K562 (cell line): ENCODE measurements at regions not wholly inside any gene's neighbourhood (a gene's known extent, or its start where the extent isn't known, plus 50 kb on each side); places are given as distances from the start of the nearest gene placed in this dataset.

ENCODE experiments used
- ATAC-seq: fragments of 200-7000 bp; cut with Tn5 transposase; 3 replicates; pipeline ENCODE4 v1.9.1; 2020; ENCODE audit warnings: moderate library complexity
- BruUV-seq: library from RNA; stranded (reverse); fragments of 400-500 nt; replicated peaks from 2 replicates; lab custom pipeline; 2021; lab: Mats Ljungman, UMichigan
- CTCF ChIA-PET: fragments of 300-600 bp; formaldehyde crosslinking; extraction: SDS; loops from one replicate; lab custom pipeline; 2021; ENCODE audit warnings: low intra/inter-chr PET ratio; lab: Yijun Ruan, JAX
- POLR2A ChIA-PET: fragments of 300-600, 350-650 bp; sonication (Branson Sonifier 250); formaldehyde crosslinking; extraction: SDS; loops from one replicate; lab custom pipeline; 2021; ENCODE audit warnings: antibody characterized with exemption, inconsistent platforms; lab: Yijun Ruan, JAX
- DNase-seq, 4 experiments: peaks; one replicate each; pipeline versions ENCODE4 v3.0.0 to v3.0.0-alpha.2; 2011 to 2018; ENCODE audit warnings: low spot score in 3 of 4, mixed read lengths in 3 of 4; ENCODE audit errors: extremely low read depth in 1 of 4
- FAIRE-seq: peaks from 2 replicates; lab custom pipeline; 2011; peaks lifted over from hg19 to GRCh38; lab: Jason Lieb, UNC
- H2AFZ ChIP-seq: 2 replicates; pipeline ENCODE4 v1.6.0; 2011; ENCODE audit warnings: low read depth, low read length, control low read depth, inconsistent platforms
- H3K27ac ChIP-seq: fragments of 200-600 bp; 3 replicates; pipeline ENCODE4 v1.8.0; 2011; ENCODE audit warnings: low read depth, mild to moderate bottlenecking, control low read depth, inconsistent platforms, low read length, moderate library complexity, mixed read lengths; ENCODE audit errors: extremely low read depth
- H3K27me3 ChIP-seq, 2 experiments: fragments of 300-600 bp in 1 of 2; 2 replicates in 1 of 2; 3 replicates in 1 of 2; pipeline versions ENCODE4 v1.6.0 to v1.8.0; 2011; ENCODE audit warnings: inconsistent platforms in 2 of 2, low read length in 2 of 2, mild to moderate bottlenecking in 1 of 2, mixed read lengths in 1 of 2, moderate library complexity in 1 of 2; ENCODE audit not compliant: control insufficient read depth in 2 of 2, insufficient read depth in 2 of 2
- H3K36me3 ChIP-seq: fragments of 300-600 bp; 3 replicates; pipeline ENCODE4 v1.8.0; 2011; ENCODE audit warnings: mild to moderate bottlenecking, low read length, inconsistent platforms; ENCODE audit not compliant: control insufficient read depth, insufficient read depth
- H3K4me1 ChIP-seq, 2 experiments: fragments of 200-600 bp in 1 of 2; replicated peaks in 1 of 2; 2 replicates in 1 of 2; 3 replicates in 1 of 2; pipeline versions ENCODE4 v1.5.1 to v1.8.0; 2011; ENCODE audit warnings: inconsistent platforms in 2 of 2, low read length in 2 of 2, mild to moderate bottlenecking in 1 of 2, mixed read lengths in 1 of 2, moderate library complexity in 1 of 2; ENCODE audit not compliant: control insufficient read depth in 2 of 2, insufficient read depth in 2 of 2
- H3K4me2 ChIP-seq: 2 replicates; pipeline ENCODE4 v1.6.1; 2011; ENCODE audit warnings: low read length, control low read depth, inconsistent platforms, mixed read lengths; ENCODE audit not compliant: insufficient read depth
- H3K4me3 ChIP-seq: fragments of 200-600 bp; sonication (generic), shearing (Covaris generic); 2 replicates; pipeline ENCODE4 v1.5.1; 2016; ENCODE audit warnings: control low read depth, inconsistent platforms
- H3K79me2 ChIP-seq: fragments of 200-600 bp; 3 replicates; pipeline ENCODE4 v1.8.0; 2011; ENCODE audit warnings: low read length, inconsistent platforms; ENCODE audit not compliant: control insufficient read depth, insufficient read depth
- H3K9ac ChIP-seq, 2 experiments: 2 replicates each; pipeline versions ENCODE4 v1.6.0 to v1.6.1; 2011; ENCODE audit warnings: low read depth in 2 of 2, low read length in 2 of 2, control low read depth in 1 of 2, inconsistent platforms in 1 of 2, mild to moderate bottlenecking in 1 of 2, mixed read lengths in 1 of 2; ENCODE audit not compliant: insufficient read depth in 1 of 2
- H3K9me1 ChIP-seq: one replicate; pipeline ENCODE4 v1.6.0; 2011; ENCODE audit warnings: inconsistent platforms, mild to moderate bottlenecking, low read length, moderate library complexity; ENCODE audit not compliant: control insufficient read depth, insufficient read depth
- H3K9me3 ChIP-seq: replicated peaks from 2 replicates; pipeline ENCODE4 v1.5.1; 2011; ENCODE audit warnings: low read depth, low read length, inconsistent platforms; ENCODE audit not compliant: control insufficient read depth, insufficient read depth
- H4K20me1 ChIP-seq: replicated peaks from 2 replicates; pipeline ENCODE4 v1.6.1; 2011; ENCODE audit warnings: low read length, inconsistent platforms, mixed read lengths; ENCODE audit not compliant: control insufficient read depth, insufficient read depth
- CCNT2 ChIP-seq: IDR thresholded peaks from 2 replicates; pipeline ENCODE4 v1.6.1; 2011; ENCODE audit warnings: borderline replicate concordance, low read depth, mild to moderate bottlenecking, moderate library complexity, mixed read lengths, low read length; ENCODE audit not compliant: insufficient read length; ENCODE audit errors: extremely low read depth
- CREB1 ChIP-seq, 2 experiments: sonication (generic) in 1 of 2; formaldehyde crosslinking in 1 of 2; IDR thresholded peaks; 2 replicates each; pipeline versions ENCODE4 v1.6.1 to v1.8.0; 2012 to 2022; ENCODE audit warnings: inconsistent platforms in 1 of 2, mild to moderate bottlenecking in 1 of 2, missing genetic modification reagents in 1 of 2, moderate library complexity in 1 of 2
- CXXC5 ChIP-seq: fragments of 250-450 bp; sonication (Bioruptor Pico); IDR thresholded peaks from 2 replicates; pipeline ENCODE4 v1.8.0; 2022; ENCODE audit warnings: inconsistent platforms, mild to moderate bottlenecking, moderate library complexity
- LARP7 ChIP-seq: fragments of 450-650 bp; IDR thresholded peaks from 2 replicates; pipeline ENCODE4 v1.6.1; 2016
- SMARCA4 ChIP-seq: fragments of 450-650 bp; IDR thresholded peaks from 2 replicates; pipeline ENCODE4 v1.6.1; 2016
- ZNF253 ChIP-seq: fragments of 250-450 bp; sonication (Bioruptor Pico); conservative IDR thresholded peaks from 2 replicates; pipeline ENCODE4 v1.6.1; 2021; ENCODE audit warnings: mild to moderate bottlenecking
- ZNF551 ChIP-seq: fragments of 250-450 bp; sonication (Bioruptor Pico); IDR thresholded peaks from 2 replicates; pipeline ENCODE4 v1.5.0; 2021; ENCODE audit warnings: mild to moderate bottlenecking, moderate library complexity
- ZNF696 ChIP-seq: fragments of 250-450 bp; sonication (Bioruptor Pico); conservative IDR thresholded peaks from 2 replicates; pipeline ENCODE4 v1.4.0; 2020; ENCODE audit warnings: mild to moderate bottlenecking, moderate library complexity
- in situ Hi-C: fragments of 300-500 bp; cut with MboI; formaldehyde crosslinking; loops from 4 replicates; pipeline ENCODE4 v1.15.0; 2018; ENCODE audit warnings: inconsistent platforms, mixed read lengths
- intact Hi-C: fragments of 100-400 bp; cut with micrococcal nuclease; formaldehyde crosslinking; loops from 2 replicates; pipeline ENCODE4 v1.14.2; 2022
- TF ChIP-seq, protein P1 (sequence below): fragments of 250-450 bp; sonication (Bioruptor Pico); IDR thresholded peaks from 2 replicates; pipeline ENCODE4 v1.9.0; 2021; ENCODE audit warnings: mild to moderate bottlenecking

DNA sequence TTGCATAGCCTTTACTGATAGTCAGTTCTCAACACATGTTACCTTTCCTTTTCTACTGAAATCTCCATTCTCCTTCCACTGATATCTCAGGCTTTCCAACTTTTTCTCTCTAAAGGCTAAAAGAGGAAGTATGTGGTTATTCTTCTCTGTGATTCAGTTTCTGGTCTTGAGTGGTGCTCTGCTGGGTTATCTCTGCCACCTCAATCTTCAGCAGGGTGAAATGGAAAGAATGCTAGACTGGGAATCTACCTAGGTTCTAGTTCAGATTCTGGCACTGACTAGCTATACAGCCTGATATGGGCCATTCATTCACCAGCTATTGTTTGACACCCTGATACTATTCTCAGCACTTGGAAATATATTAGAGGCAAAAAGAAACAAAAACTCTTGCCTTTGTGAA is 124.9 kb upstream of the GRIA1 start:
- Histone ChIP-seq H3K27me3 (no peaks in the 10 kb centered on the region), H3K4me3 (no peak overlapping the region), H2AFZ (no peak overlapping the region), H3K4me1 (no peaks in the 10 kb centered on the region), H4K20me1 (no peaks in the 10 kb centered on the region), H3K79me2 (no peaks in the 10 kb centered on the region), H3K9ac (no peak overlapping the region), H3K36me3 (no peaks in the 10 kb centered on the region), H3K9me3 (no peaks in the 10 kb centered on the region), H3K9me1 (no peaks in the 10 kb centered on the region), H3K27ac (no peak overlapping the region), H3K4me2 (no peak overlapping the region)
- no TSS peak for BruUV-seq
- FAIRE-seq (no peak), DNase-seq (no peak), ATAC-seq (no peak)
- intact Hi-C loops: no loop called here
- in situ Hi-C loops: no loop called here
- no peak for TF ChIP-seq ZNF253 (CRISPR knock-in tag)
- TF ChIP-seq, protein P1, sequence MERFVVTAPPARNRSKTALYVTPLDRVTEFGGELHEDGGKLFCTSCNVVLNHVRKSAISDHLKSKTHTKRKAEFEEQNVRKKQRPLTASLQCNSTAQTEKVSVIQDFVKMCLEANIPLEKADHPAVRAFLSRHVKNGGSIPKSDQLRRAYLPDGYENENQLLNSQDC (CRISPR knock-in tag): no peak
- TF ChIP-seq ZNF696 (CRISPR knock-in tag): no peak
- no peak for TF ChIP-seq ZNF551 (CRISPR knock-in tag)
- TF ChIP-seq SMARCA4: no peak
- TF ChIP-seq LARP7: no peak
- TF ChIP-seq CCNT2: no peak
- TF ChIP-seq CXXC5 (CRISPR knock-in tag): no peak
- no peak for TF ChIP-seq CREB1 (IDR thresholded peaks at IDR 0.05)
- no peak for TF ChIP-seq CREB1 (CRISPR knock-in tag; IDR thresholded peaks at IDR 0.05)
- ChIA-PET POLR2A (no interaction called here), CTCF (no interaction called here)
